Ectodermal cell (in vitro differentiated cells): ENCODE measurements at regions not wholly inside any gene's neighbourhood (a gene's known extent, or its start where the extent isn't known, plus 50 kb on each side); places are given as distances from the start of the nearest gene placed in this dataset.

Source experiments
- H3K27ac ChIP-seq: 2 replicates; pipeline ENCODE4 v1.7.0; 2013; ENCODE audit warnings: mild to moderate bottlenecking, low read depth, low read length; ENCODE audit not compliant: insufficient read depth, poor library complexity, severe bottlenecking
- H3K27me3 ChIP-seq: 2 replicates; pipeline ENCODE4 v1.7.0; 2013; ENCODE audit warnings: mild to moderate bottlenecking, low read length; ENCODE audit not compliant: insufficient read depth, control insufficient read depth, poor library complexity, severe bottlenecking
- H3K36me3 ChIP-seq: one replicate; pipeline ENCODE4 v1.7.0; 2013; ENCODE audit warnings: low read length; ENCODE audit not compliant: control insufficient read depth, insufficient read depth
- H3K4me1 ChIP-seq: one replicate; pipeline ENCODE4 v1.7.0; 2013; ENCODE audit warnings: low read length; ENCODE audit not compliant: control insufficient read depth, insufficient read depth
- H3K4me3 ChIP-seq: 2 replicates; pipeline ENCODE4 v1.7.0; 2013; ENCODE audit warnings: low read depth, low read length, control low read depth; ENCODE audit not compliant: insufficient read depth
- H3K9me3 ChIP-seq: 2 replicates; pipeline ENCODE4 v1.7.0; 2013; ENCODE audit warnings: mild to moderate bottlenecking, low read length, moderate library complexity; ENCODE audit not compliant: control insufficient read depth
- WGBS, 2 experiments: methylation state at CpG; one replicate each; pipeline ENCODE4 v1.1.7; 2013; ENCODE audit warnings: missing lambda C conversion rate in 2 of 2; 5-methylcytosine and 5-hydroxymethylcytosine counted together

GRCh38 chr9:113665064-113665463 is 201.5 kb downstream of the RGS3 start:
- no peaks in the 10 kb centered on the region for H3K9me3 ChIP-seq
- H3K4me3 ChIP-seq, result no peak overlapping the region
- no peak overlapping the region for H3K27ac ChIP-seq
- WGBS, 2 experiments, result 93 to 95% methylated on average over 1 of the region's 1 CpG
- no peaks in the 10 kb centered on the region for H3K27me3 ChIP-seq
- no peaks in the 10 kb centered on the region for H3K4me1 ChIP-seq
- no peaks in the 10 kb centered on the region for H3K36me3 ChIP-seq

GRCh38 chr9:113665756-113666155 is 202.2 kb downstream of the RGS3 start:
- Histone ChIP-seq H3K9me3 (no peaks in the 10 kb centered on the region), H3K27ac (no peak overlapping the region), H3K4me1 (no peaks in the 10 kb centered on the region), H3K4me3 (no peak overlapping the region), H3K36me3 (no peaks in the 10 kb centered on the region), H3K27me3 (no peaks in the 10 kb centered on the region)
- WGBS, 2 experiments, result 91% methylated on average over 7 of the region's 7 CpGs

GRCh38 chr9:113668061-113668460 is 204.5 kb downstream of the RGS3 start:
- Histone ChIP-seq H3K9me3 (no peaks in the 10 kb centered on the region), H3K4me3 (no peak overlapping the region), H3K4me1 (no peaks in the 10 kb centered on the region), H3K36me3 (no peaks in the 10 kb centered on the region), H3K27me3 (no peaks in the 10 kb centered on the region), H3K27ac (no peak overlapping the region)
- 96% methylated on average over 3 of the region's 3 CpGs; no CpG with 5 or more reads in 1 of the 2 experiments for WGBS, 2 experiments

GRCh38 chr9:113669522-113670115 is 206.1 kb downstream of the RGS3 start:
- no peaks in the 10 kb centered on the region for H3K27me3 ChIP-seq
- no peaks in the 10 kb centered on the region for H3K36me3 ChIP-seq
- 84 to 86% methylated on average over 4 of the region's 4 CpGs for WGBS, 2 experiments
- H3K4me1 ChIP-seq, result no peaks in the 10 kb centered on the region
- no peak overlapping the region for H3K27ac ChIP-seq
- no peak overlapping the region for H3K4me3 ChIP-seq
- no peaks in the 10 kb centered on the region for H3K9me3 ChIP-seq

- no peaks in the 10 kb centered on the region for H3K36me3 ChIP-seq
- 58 to 60% methylated on average over 7 of the region's 7 CpGs for WGBS, 2 experiments
- H3K4me1 ChIP-seq, result no peaks in the 10 kb centered on the region
- H3K27me3 ChIP-seq, result no peaks in the 10 kb centered on the region
- H3K9me3 ChIP-seq, result no peaks in the 10 kb centered on the region
- H3K27ac ChIP-seq, result no peak overlapping the region
- no peak overlapping the region for H3K4me3 ChIP-seq
These were observed 202.4 kb upstream of the ZNF618 start for GRCh38 chr9:113673726-113674125.

GRCh38 chr9:113674436-113674835 is 201.7 kb upstream of the ZNF618 start:
- H3K36me3 ChIP-seq, result no peaks in the 10 kb centered on the region
- H3K4me1 ChIP-seq, result no peaks in the 10 kb centered on the region
- no peak overlapping the region for H3K27ac ChIP-seq
- 71 to 75% methylated on average over 6 of the region's 6 CpGs for WGBS, 2 experiments
- H3K4me3 ChIP-seq, result no peak overlapping the region
- H3K9me3 ChIP-seq, result no peaks in the 10 kb centered on the region
- no peaks in the 10 kb centered on the region for H3K27me3 ChIP-seq

- Histone ChIP-seq H3K36me3 (no peaks in the 10 kb centered on the region), H3K4me1 (no peaks in the 10 kb centered on the region), H3K27ac (no peak overlapping the region), H3K27me3 (no peaks in the 10 kb centered on the region), H3K4me3 (no peak overlapping the region), H3K9me3 (no peaks in the 10 kb centered on the region)
- WGBS, 2 experiments, result 87 to 91% methylated on average over 10 of the region's 10 CpGs
These were observed 200.6 kb upstream of the ZNF618 start for GRCh38 chr9:113675475-113675941.

GRCh38 chr9:113677057-113677456 is 199.1 kb upstream of the ZNF618 start:
- H3K4me3 ChIP-seq, result no peak overlapping the region
- H3K4me1 ChIP-seq, result no peaks in the 10 kb centered on the region
- no peaks in the 10 kb centered on the region for H3K27me3 ChIP-seq
- WGBS, 2 experiments, result 83% methylated on average over 9 of the region's 9 CpGs
- no peaks in the 10 kb centered on the region for H3K36me3 ChIP-seq
- no peaks in the 10 kb centered on the region for H3K9me3 ChIP-seq
- H3K27ac ChIP-seq, result no peak overlapping the region

GRCh38 chr9:113677569-113677968 is 198.5 kb upstream of the ZNF618 start:
- H3K27ac ChIP-seq, result no peak overlapping the region
- no peaks in the 10 kb centered on the region for H3K27me3 ChIP-seq
- 93 to 94% methylated on average over 3 of the region's 4 CpGs for WGBS, 2 experiments
- no peaks in the 10 kb centered on the region for H3K4me1 ChIP-seq
- no peaks in the 10 kb centered on the region for H3K9me3 ChIP-seq
- no peaks in the 10 kb centered on the region for H3K36me3 ChIP-seq
- no peak overlapping the region for H3K4me3 ChIP-seq

GRCh38 chr9:113678119-113678858 is 197.8 kb upstream of the ZNF618 start:
- Histone ChIP-seq H3K4me3 (no peak overlapping the region), H3K9me3 (no peaks in the 10 kb centered on the region), H3K4me1 (no peaks in the 10 kb centered on the region), H3K36me3 (no peaks in the 10 kb centered on the region), H3K27me3 (no peaks in the 10 kb centered on the region), H3K27ac (no peak overlapping the region)
- 83 to 97% methylated on average over 3 of the region's 3 CpGs for WGBS, 2 experiments
